Mucosa of rectum (tissue), 2 donors: ENCODE measurements at regions not wholly inside any gene's neighbourhood (a gene's known extent, or its start where the extent isn't known, plus 50 kb on each side); places are given as distances from the start of the nearest gene placed in this dataset.
"Not testable (repeated sequence)": the region's sequence is repeated elsewhere in the genome, so short reads cannot be mapped to it uniquely, and the experiment has no call there.

Source experiments
- H3K27ac ChIP-seq, 2 donors: one replicate each; pipeline ENCODE4 v1.7.0; 2013; ENCODE audit warnings: inconsistent platforms in 2 of 2, low read depth in 2 of 2, low read length in 2 of 2
- H3K27me3 ChIP-seq, 2 donors: one replicate each; pipeline ENCODE4 v1.7.0; 2013; ENCODE audit warnings: low read length in 2 of 2; ENCODE audit not compliant: control insufficient read depth in 2 of 2, insufficient read depth in 2 of 2
- H3K36me3 ChIP-seq, 2 donors: one replicate each; pipeline ENCODE4 v1.7.0; 2013; ENCODE audit warnings: low read length in 2 of 2; ENCODE audit not compliant: control insufficient read depth in 2 of 2, insufficient read depth in 2 of 2
- H3K4me1 ChIP-seq, 2 donors: one replicate each; pipeline ENCODE4 v1.7.0; 2013; ENCODE audit warnings: low read length in 2 of 2, mild to moderate bottlenecking in 1 of 2; ENCODE audit not compliant: control insufficient read depth in 2 of 2, insufficient read depth in 2 of 2
- H3K4me3 ChIP-seq, 2 donors: one replicate each; pipeline ENCODE4 v1.7.0; 2013; ENCODE audit warnings: low read length in 2 of 2
- H3K9ac ChIP-seq, 2 donors: one replicate each; pipeline ENCODE4 v1.7.0; 2013; ENCODE audit warnings: low read length in 2 of 2, low read depth in 1 of 2, mild to moderate bottlenecking in 1 of 2
- H3K9me3 ChIP-seq, 2 donors: one replicate each; pipeline ENCODE4 v1.7.0; 2013; ENCODE audit warnings: low read length in 2 of 2; ENCODE audit not compliant: control insufficient read depth in 2 of 2
- donor health status: healthy.
- donor health status: Normal muscosa, but diverticular disease.

- not testable (repeated sequence) for H3K9ac ChIP-seq, H3K27ac ChIP-seq, H3K9me3 ChIP-seq, H3K27me3 ChIP-seq, H3K4me1 ChIP-seq, H3K4me3 ChIP-seq, H3K36me3 ChIP-seq
These were observed 108.2 kb downstream of the DHRS2 start for GRCh38 chr14:23744368-23744767.

- Histone ChIP-seq H3K9ac (no peak overlapping the region), H3K4me1 (no peaks in the 10 kb centered on the region), H3K27me3 (no peaks in the 10 kb centered on the region), H3K4me3 (no peak overlapping the region), H3K36me3 (no peaks in the 10 kb centered on the region), H3K27ac (no peak overlapping the region), H3K9me3 (no peaks in the 10 kb centered on the region)
These were observed 114.2 kb downstream of the DHRS2 start for GRCh38 chr14:23750357-23750756.

- Histone ChIP-seq H3K9ac (no peak overlapping the region), H3K4me3 (no peak overlapping the region), H3K27ac (no peak overlapping the region), H3K9me3 (no peaks in the 10 kb centered on the region), H3K36me3 (no peaks in the 10 kb centered on the region), H3K4me1 (no peaks in the 10 kb centered on the region), H3K27me3 (no peaks in the 10 kb centered on the region)
These were observed 115.5 kb downstream of the DHRS2 start for GRCh38 chr14:23751616-23752015.

GRCh38 chr14:23763394-23763793, 127.2 kb downstream of the DHRS2 start:
- Histone ChIP-seq H3K27me3 (no peaks in the 10 kb centered on the region), H3K9me3 (no peaks in the 10 kb centered on the region), H3K4me3 (no peak overlapping the region), H3K9ac (no peak overlapping the region), H3K27ac (no peak overlapping the region), H3K36me3 (no peaks in the 10 kb centered on the region), H3K4me1 (no peaks in the 10 kb centered on the region)

GRCh38 chr14:23766737-23767401, 130.7 kb downstream of the DHRS2 start:
- H3K4me1 ChIP-seq, result no peaks in the 10 kb centered on the region
- no peak overlapping the region for H3K27ac ChIP-seq
- no peaks in the 10 kb centered on the region for H3K36me3 ChIP-seq
- no peaks in the 10 kb centered on the region for H3K9me3 ChIP-seq
- H3K9ac ChIP-seq, result no peak overlapping the region
- no peaks in the 10 kb centered on the region for H3K27me3 ChIP-seq
- H3K4me3 ChIP-seq, result no peak overlapping the region

- H3K4me1 ChIP-seq, H3K36me3 ChIP-seq, H3K27me3 ChIP-seq, H3K27ac ChIP-seq, H3K4me3 ChIP-seq, H3K9ac ChIP-seq, H3K9me3 ChIP-seq: not testable (repeated sequence)
These were observed 133.1 kb downstream of the DHRS2 start for GRCh38 chr14:23769221-23769728.

DNA sequence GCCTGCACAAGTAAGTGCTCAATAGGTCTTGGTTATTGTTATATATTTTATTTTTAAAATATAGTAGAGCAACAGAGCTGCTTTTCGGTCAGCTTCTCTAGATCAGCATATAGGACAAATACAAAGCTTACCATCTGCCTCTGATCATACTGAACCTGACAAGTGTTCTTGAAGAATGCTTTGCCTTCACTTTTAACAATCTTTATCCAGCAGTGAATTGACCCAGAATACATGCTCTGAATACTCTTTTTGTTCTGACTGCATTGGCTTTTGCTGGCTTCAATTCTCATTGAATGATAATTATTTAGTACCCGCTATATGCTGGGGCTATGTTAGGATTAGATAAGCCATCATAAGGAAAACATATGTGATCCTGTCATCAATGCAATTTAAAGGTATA, 137.8 kb downstream of the DHRS2 start:
- H3K27ac ChIP-seq, result no peak overlapping the region
- no peak overlapping the region for H3K9ac ChIP-seq
- H3K27me3 ChIP-seq, result no peaks in the 10 kb centered on the region
- H3K36me3 ChIP-seq, result no peaks in the 10 kb centered on the region
- no peaks in the 10 kb centered on the region for H3K9me3 ChIP-seq
- no peaks in the 10 kb centered on the region for H3K4me1 ChIP-seq
- no peak overlapping the region for H3K4me3 ChIP-seq

DNA sequence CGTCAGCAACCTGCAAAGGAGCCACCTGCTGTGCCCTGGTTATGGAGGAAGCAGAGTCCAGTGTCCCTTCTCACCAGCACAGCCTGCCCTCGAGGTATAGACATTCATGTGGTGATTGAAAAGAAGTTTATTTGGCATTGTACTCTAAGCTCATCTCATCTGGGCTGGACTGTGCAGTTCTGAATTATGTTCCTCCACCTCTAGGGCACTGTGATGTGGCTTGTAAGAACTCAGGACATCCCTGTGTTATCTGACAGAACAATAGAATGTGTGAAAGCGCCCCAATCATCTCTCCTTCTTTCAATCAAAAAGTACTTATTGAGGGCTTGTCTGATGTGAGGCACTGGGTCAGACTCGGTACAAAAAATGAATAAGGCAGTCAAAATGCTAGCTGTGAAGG, 140.1 kb downstream of the DHRS2 start:
- Histone ChIP-seq H3K27ac (no peak overlapping the region), H3K4me1 (no peaks in the 10 kb centered on the region), H3K4me3 (no peak overlapping the region), H3K36me3 (no peaks in the 10 kb centered on the region), H3K27me3 (no peaks in the 10 kb centered on the region), H3K9me3 (no peaks in the 10 kb centered on the region), H3K9ac (no peak overlapping the region)

DNA sequence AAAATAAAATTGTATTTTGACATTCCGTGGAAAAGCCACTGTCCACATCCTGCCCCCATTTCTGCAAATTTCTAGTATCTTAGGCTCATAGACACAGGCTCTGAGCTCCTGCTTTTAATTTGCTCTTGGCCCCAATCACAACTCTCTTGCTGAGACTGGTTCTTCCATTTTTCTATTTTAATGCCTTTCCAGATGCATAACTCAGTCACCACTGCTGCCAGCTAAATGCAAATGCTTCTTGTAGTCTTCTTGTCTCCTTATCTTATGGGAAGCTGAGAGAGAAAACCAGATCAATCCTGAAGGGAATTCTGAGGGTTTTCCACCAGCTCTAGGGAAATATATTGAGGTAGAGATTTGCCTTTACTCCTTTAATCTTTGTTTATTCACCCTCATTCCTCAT, 149.0 kb downstream of the DHRS2 start:
- no peaks in the 10 kb centered on the region for H3K9me3 ChIP-seq
- H3K27me3 ChIP-seq, result no peaks in the 10 kb centered on the region
- H3K9ac ChIP-seq, result no peak overlapping the region
- no peak overlapping the region for H3K4me3 ChIP-seq
- H3K36me3 ChIP-seq, result no peaks in the 10 kb centered on the region
- no peak overlapping the region for H3K27ac ChIP-seq
- H3K4me1 ChIP-seq, result no peaks in the 10 kb centered on the region

- Histone ChIP-seq H3K4me3 (no peak overlapping the region), H3K36me3 (no peaks in the 10 kb centered on the region), H3K27ac (no peak overlapping the region), H3K27me3 (no peaks in the 10 kb centered on the region), H3K9ac (no peak overlapping the region), H3K9me3 (no peaks in the 10 kb centered on the region), H3K4me1 (no peaks in the 10 kb centered on the region)
These were observed 151.3 kb downstream of the DHRS2 start for GRCh38 chr14:23787436-23787835.

- Histone ChIP-seq H3K27me3 (no peaks in the 10 kb centered on the region), H3K4me3 (no peak overlapping the region), H3K9ac (no peak overlapping the region), H3K9me3 (no peaks in the 10 kb centered on the region), H3K27ac (no peak overlapping the region), H3K36me3 (no peaks in the 10 kb centered on the region), H3K4me1 (no peaks in the 10 kb centered on the region)
These were observed 153.5 kb downstream of the DHRS2 start for GRCh38 chr14:23789696-23790095.
